ENCODE measurements at regions not wholly inside any gene's neighbourhood (a gene's known extent, or its start where the extent isn't known, plus 50 kb on each side); places are given as distances from the start of the nearest gene placed in this dataset.
"Not testable (repeated sequence)": the region's sequence is repeated elsewhere in the genome, so short reads cannot be mapped to it uniquely, and the experiment has no call there.

DNA sequence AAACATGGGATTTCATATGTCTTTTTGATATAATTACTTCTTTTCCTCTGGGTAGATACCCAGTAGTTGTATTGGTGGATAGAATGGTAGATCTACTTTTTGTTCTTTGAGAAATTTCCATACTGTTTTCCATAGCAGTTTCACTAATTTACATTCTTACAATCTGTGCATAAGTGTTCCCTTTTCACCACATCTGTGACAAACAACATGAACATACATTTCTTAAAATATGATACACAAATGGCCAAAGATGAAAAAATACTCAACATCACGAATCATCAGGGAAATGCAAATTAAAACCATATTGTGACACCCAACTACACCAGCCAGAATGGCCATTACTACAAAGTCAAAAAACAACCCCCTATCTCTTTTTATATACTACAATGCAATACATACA is 1778.5 kb upstream of the ACO1 start:
- H3K4me1 Mint-ChIP-seq, result no peaks in the 10 kb centered on the region
- intact Hi-C loops (cut with micrococcal nuclease), result no loop called here
- TF ChIP-seq, protein P1, sequence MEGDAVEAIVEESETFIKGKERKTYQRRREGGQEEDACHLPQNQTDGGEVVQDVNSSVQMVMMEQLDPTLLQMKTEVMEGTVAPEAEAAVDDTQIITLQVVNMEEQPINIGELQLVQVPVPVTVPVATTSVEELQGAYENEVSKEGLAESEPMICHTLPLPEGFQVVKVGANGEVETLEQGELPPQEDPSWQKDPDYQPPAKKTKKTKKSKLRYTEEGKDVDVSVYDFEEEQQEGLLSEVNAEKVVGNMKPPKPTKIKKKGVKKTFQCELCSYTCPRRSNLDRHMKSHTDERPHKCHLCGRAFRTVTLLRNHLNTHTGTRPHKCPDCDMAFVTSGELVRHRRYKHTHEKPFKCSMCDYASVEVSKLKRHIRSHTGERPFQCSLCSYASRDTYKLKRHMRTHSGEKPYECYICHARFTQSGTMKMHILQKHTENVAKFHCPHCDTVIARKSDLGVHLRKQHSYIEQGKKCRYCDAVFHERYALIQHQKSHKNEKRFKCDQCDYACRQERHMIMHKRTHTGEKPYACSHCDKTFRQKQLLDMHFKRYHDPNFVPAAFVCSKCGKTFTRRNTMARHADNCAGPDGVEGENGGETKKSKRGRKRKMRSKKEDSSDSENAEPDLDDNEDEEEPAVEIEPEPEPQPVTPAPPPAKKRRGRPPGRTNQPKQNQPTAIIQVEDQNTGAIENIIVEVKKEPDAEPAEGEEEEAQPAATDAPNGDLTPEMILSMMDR (IDR thresholded peaks at IDR 0.05), result no peak
- peaks cover 13 to 17% of the 10 kb centered on the region in 2 donors for H3K9me3 Mint-ChIP-seq
- no peaks in the 10 kb centered on the region for H3K9me3 ChIP-seq (ENCODE audit: control insufficient read depth, insufficient read depth, low read length)
- H3K4me3 ChIP-seq (ENCODE audit: low read length), result no peak overlapping the region
- no peaks in the 10 kb centered on the region for H3K4me1 ChIP-seq (ENCODE audit: control insufficient read depth, insufficient read depth, low read length)
- no peak for DNase-seq
- H3K27me3 ChIP-seq (ENCODE audit: control insufficient read depth, insufficient read depth, low read length), result no peaks in the 10 kb centered on the region
- H3K4me3 Mint-ChIP-seq, result no peak overlapping the region
- ATAC-seq, result no peak
- peaks cover 11% of the 10 kb centered on the region for H3K36me3 Mint-ChIP-seq
- 73% methylated on average over 1 of the region's 1 CpG for WGBS (ENCODE audit: insufficient coverage)
- no peak overlapping the region for H3K27ac ChIP-seq (ENCODE audit: low read length)
- no peaks in the 10 kb centered on the region for H3K27me3 Mint-ChIP-seq (ENCODE audit: low read depth in 2 of 2)
- H3K36me3 ChIP-seq (ENCODE audit: control insufficient read depth, insufficient read depth, low read length), result no peaks in the 10 kb centered on the region
- no peak overlapping the region for H3K27ac Mint-ChIP-seq

DNA sequence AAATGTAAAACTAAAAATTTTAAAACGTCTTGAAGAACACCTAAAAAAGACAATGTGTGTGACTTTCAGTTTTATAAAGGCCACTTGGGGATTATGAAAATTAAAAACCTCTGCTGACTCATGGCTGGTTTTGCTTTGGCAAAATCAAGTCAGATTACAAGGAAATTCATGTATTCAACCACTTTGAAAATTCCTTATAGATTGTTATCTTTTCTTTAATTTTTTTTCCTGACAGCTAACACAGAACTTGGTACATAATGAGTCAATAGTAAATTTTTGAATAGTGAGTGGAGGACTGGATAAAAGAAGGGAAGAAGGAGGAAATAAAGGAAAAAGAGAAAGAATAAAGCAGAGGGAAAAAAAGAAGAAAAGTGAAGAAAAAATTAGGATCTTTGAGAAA is 1774.7 kb upstream of the ACO1 start:
- H3K9me3 Mint-ChIP-seq, result peaks cover 4 to 9% of the 10 kb centered on the region in 2 donors
- DNase-seq (no peak), ATAC-seq (no peak)
- Histone ChIP-seq H3K27ac (ENCODE audit: low read length) (no peak overlapping the region), H3K27me3 (ENCODE audit: control insufficient read depth, insufficient read depth, low read length) (no peaks in the 10 kb centered on the region), H3K4me3 (ENCODE audit: low read length) (no peak overlapping the region), H3K9me3 (ENCODE audit: control insufficient read depth, insufficient read depth, low read length) (no peaks in the 10 kb centered on the region), H3K4me1 (ENCODE audit: control insufficient read depth, insufficient read depth, low read length) (no peaks in the 10 kb centered on the region), H3K36me3 (ENCODE audit: control insufficient read depth, insufficient read depth, low read length) (no peaks in the 10 kb centered on the region)
- no peaks in the 10 kb centered on the region for H3K4me1 Mint-ChIP-seq
- no peaks in the 10 kb centered on the region for H3K27me3 Mint-ChIP-seq (ENCODE audit: low read depth in 2 of 2)
- TF ChIP-seq, protein P1 (IDR thresholded peaks at IDR 0.05), result no peak
- no peaks in the 10 kb centered on the region for H3K36me3 Mint-ChIP-seq
- no peak overlapping the region for H3K27ac Mint-ChIP-seq
- WGBS (ENCODE audit: insufficient coverage), result 80% methylated on average over 1 of the region's 1 CpG
- intact Hi-C loops (cut with micrococcal nuclease), result no loop called here
- H3K4me3 Mint-ChIP-seq, result no peak overlapping the region

DNA sequence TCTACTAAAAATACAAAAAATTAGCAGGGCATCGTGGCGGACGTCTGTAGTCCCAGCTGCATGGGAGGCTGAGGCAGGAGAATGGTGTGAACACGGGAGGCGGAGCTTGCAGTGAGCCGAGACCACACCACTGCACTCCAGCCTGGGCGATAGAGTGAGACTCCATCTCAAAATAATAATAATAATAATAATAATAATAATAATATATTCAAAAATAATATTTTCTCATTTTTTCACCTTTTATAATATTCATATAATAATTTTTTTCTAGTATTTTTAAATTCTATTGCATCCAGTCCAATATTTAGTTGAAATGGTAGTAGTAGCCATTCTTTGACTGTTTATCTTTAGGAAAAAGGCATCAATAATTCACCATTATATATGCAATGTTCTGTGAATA is 1767.7 kb upstream of the ACO1 start:
- H3K4me3 Mint-ChIP-seq; intact Hi-C loops (cut with micrococcal nuclease); H3K4me3 ChIP-seq (ENCODE audit: low read length); H3K9me3 Mint-ChIP-seq; DNase-seq; H3K9me3 ChIP-seq (ENCODE audit: control insufficient read depth, insufficient read depth, low read length); ATAC-seq; H3K36me3 ChIP-seq (ENCODE audit: control insufficient read depth, insufficient read depth, low read length); H3K27me3 Mint-ChIP-seq (ENCODE audit: low read depth in 2 of 2); H3K27ac ChIP-seq (ENCODE audit: low read length); H3K27ac Mint-ChIP-seq; H3K4me1 Mint-ChIP-seq; H3K36me3 Mint-ChIP-seq; H3K27me3 ChIP-seq (ENCODE audit: control insufficient read depth, insufficient read depth, low read length); H3K4me1 ChIP-seq (ENCODE audit: control insufficient read depth, insufficient read depth, low read length): not testable (repeated sequence)
- no CpG with 5 or more reads among the region's 7 CpGs for WGBS (ENCODE audit: insufficient coverage)

- 88% methylated on average over 4 of the region's 4 CpGs for WGBS (ENCODE audit: insufficient coverage)
- TF ChIP-seq, protein P1 (IDR thresholded peaks at IDR 0.05), result no peak
- no peak overlapping the region for H3K27ac Mint-ChIP-seq
- H3K4me1 Mint-ChIP-seq, result no peaks in the 10 kb centered on the region
- H3K9me3 ChIP-seq (ENCODE audit: control insufficient read depth, insufficient read depth, low read length), result no peaks in the 10 kb centered on the region
- ATAC-seq (no peak), DNase-seq (no peak)
- no peaks in the 10 kb centered on the region for H3K36me3 ChIP-seq (ENCODE audit: control insufficient read depth, insufficient read depth, low read length)
- no peak overlapping the region for H3K4me3 ChIP-seq (ENCODE audit: low read length)
- no peaks in the 10 kb centered on the region for H3K27me3 Mint-ChIP-seq (ENCODE audit: low read depth in 2 of 2)
- no peak overlapping the region for H3K4me3 Mint-ChIP-seq
- peaks cover 6 to 7% of the 10 kb centered on the region in 2 donors for H3K9me3 Mint-ChIP-seq
- H3K36me3 Mint-ChIP-seq, result no peaks in the 10 kb centered on the region
- H3K4me1 ChIP-seq (ENCODE audit: control insufficient read depth, insufficient read depth, low read length), result no peaks in the 10 kb centered on the region
- intact Hi-C loops (cut with micrococcal nuclease), result no loop called here
- H3K27me3 ChIP-seq (ENCODE audit: control insufficient read depth, insufficient read depth, low read length), result no peaks in the 10 kb centered on the region
- H3K27ac ChIP-seq (ENCODE audit: low read length), result no peak overlapping the region
These were observed 1761.9 kb upstream of the ACO1 start for GRCh38 chr9:30622561-30622960.
